HEK293 (cell line): ENCODE measurements at regions not wholly inside any gene's neighbourhood (a gene's known extent, or its start where the extent isn't known, plus 50 kb on each side); places are given as distances from the start of the nearest gene placed in this dataset.
A peak's percentile ranks its signal among the peaks of the same experiment; 100 is the strongest.

Experiments used
- BCL11A ChIP-seq: fragments of 450-650 bp; formaldehyde crosslinking; IDR thresholded peaks from 2 replicates; pipeline ENCODE4 v1.5.1; 2016; ENCODE audit warnings: low read depth, missing biosample characterization, missing genetic modification characterization
- BCL11B ChIP-seq: fragments of 450-650 bp; formaldehyde crosslinking; IDR thresholded peaks from 2 replicates; pipeline ENCODE4 v1.5.1; 2016; ENCODE audit warnings: low read depth, missing biosample characterization, missing genetic modification characterization
- GLI2 ChIP-seq: fragments of 450-650 bp; formaldehyde crosslinking; IDR thresholded peaks from 2 replicates; pipeline ENCODE4; 2017; ENCODE audit warnings: missing biosample characterization, missing genetic modification characterization, low read depth, borderline replicate concordance
- PRDM1 ChIP-seq: fragments of 450-650 bp; formaldehyde crosslinking; IDR thresholded peaks from 2 replicates; pipeline ENCODE4; 2016; ENCODE audit warnings: missing biosample characterization, missing genetic modification characterization
- TCF7L2 ChIP-seq: IDR thresholded peaks from 2 replicates; pipeline ENCODE4 v1.6.1; 2011; ENCODE audit warnings: low read depth, mild to moderate bottlenecking, inconsistent platforms, low read length, moderate library complexity, borderline replicate concordance
- ZNF292 ChIP-seq: fragments of 450-650 bp; formaldehyde crosslinking; IDR thresholded peaks from 2 replicates; pipeline ENCODE4 v1.5.1; 2016; ENCODE audit warnings: low read depth, missing biosample characterization, missing genetic modification characterization, borderline replicate concordance
- ZNF311 ChIP-seq: fragments of 450-650 bp; formaldehyde crosslinking; IDR thresholded peaks from 2 replicates; pipeline ENCODE4 v1.5.1; 2017; ENCODE audit warnings: missing biosample characterization, missing genetic modification characterization, borderline replicate concordance
- ZNF335 ChIP-seq: fragments of 450-650 bp; formaldehyde crosslinking; conservative IDR thresholded peaks from 2 replicates; pipeline ENCODE4 v1.5.1; 2016; ENCODE audit warnings: missing biosample characterization, missing genetic modification characterization
- ZNF501 ChIP-seq: fragments of 450-650 bp; formaldehyde crosslinking; IDR thresholded peaks from 2 replicates; pipeline ENCODE4 v1.5.1; 2016; ENCODE audit warnings: missing biosample characterization, missing genetic modification characterization
- ZNF623 ChIP-seq: fragments of 450-650 bp; formaldehyde crosslinking; IDR thresholded peaks from 2 replicates; pipeline ENCODE4 v1.5.1; 2016; ENCODE audit warnings: missing biosample characterization, missing genetic modification characterization
- ZNF629 ChIP-seq: fragments of 450-650 bp; formaldehyde crosslinking; IDR thresholded peaks from 2 replicates; pipeline ENCODE4 v1.5.1; 2017; ENCODE audit warnings: missing biosample characterization, missing genetic modification characterization
- ZNF664 ChIP-seq: fragments of 450-650 bp; formaldehyde crosslinking; IDR thresholded peaks from 2 replicates; pipeline ENCODE4 v1.5.1; 2016; ENCODE audit warnings: missing biosample characterization, missing genetic modification characterization
- ZNF768 ChIP-seq: fragments of 450-650 bp; formaldehyde crosslinking; IDR thresholded peaks from 2 replicates; pipeline ENCODE4 v1.5.1; 2018; ENCODE audit warnings: missing biosample characterization, mild to moderate bottlenecking, missing genetic modification characterization
- ZNF830 ChIP-seq: fragments of 450-650 bp; IDR thresholded peaks from 2 replicates; pipeline ENCODE4 v1.5.0; 2018; ENCODE audit warnings: missing biosample characterization, missing genetic modification characterization, low read depth, mild to moderate bottlenecking, moderate library complexity
- TF ChIP-seq, protein P1 (sequence below): fragments of 450-650 bp; formaldehyde crosslinking; IDR thresholded peaks from 2 replicates; pipeline ENCODE4 v1.5.1; 2017; ENCODE audit warnings: missing biosample characterization, missing genetic modification characterization
- TF ChIP-seq, protein P2 (sequence below): fragments of 450-650 bp; formaldehyde crosslinking; IDR thresholded peaks from 2 replicates; pipeline ENCODE4 v1.5.1; 2016; ENCODE audit warnings: missing biosample characterization, missing genetic modification characterization, low read depth
- TF ChIP-seq, protein P3 (sequence below): fragments of 450-650 bp; formaldehyde crosslinking; IDR thresholded peaks from 2 replicates; pipeline ENCODE4 v1.5.1; 2016; ENCODE audit warnings: missing biosample characterization, missing genetic modification characterization
- TF ChIP-seq, protein P4 (sequence below): fragments of 450-650 bp; IDR thresholded peaks from 2 replicates; pipeline ENCODE4 v1.5.1; 2018; ENCODE audit warnings: missing biosample characterization, missing genetic modification characterization
- TF ChIP-seq, protein P5 (sequence below): fragments of 450-650 bp; formaldehyde crosslinking; IDR thresholded peaks from 2 replicates; pipeline ENCODE4 v1.5.1; 2017; ENCODE audit warnings: missing biosample characterization, missing genetic modification characterization
- TF ChIP-seq, protein P6 (sequence below): fragments of 450-650 bp; formaldehyde crosslinking; IDR thresholded peaks from 2 replicates; pipeline ENCODE4 v1.5.1; 2016; ENCODE audit warnings: missing biosample characterization, missing genetic modification characterization, low read depth
- TF ChIP-seq, protein P7 (sequence below): fragments of 450-650 bp; formaldehyde crosslinking; IDR thresholded peaks from 2 replicates; pipeline ENCODE4 v1.5.0; 2017; ENCODE audit warnings: missing biosample characterization, missing genetic modification characterization, borderline replicate concordance
- TF ChIP-seq, protein P8 (sequence below): fragments of 450-650 bp; IDR thresholded peaks from 2 replicates; pipeline ENCODE4 v1.5.1; 2018; ENCODE audit warnings: missing biosample characterization, mild to moderate bottlenecking, missing genetic modification characterization

DNA sequence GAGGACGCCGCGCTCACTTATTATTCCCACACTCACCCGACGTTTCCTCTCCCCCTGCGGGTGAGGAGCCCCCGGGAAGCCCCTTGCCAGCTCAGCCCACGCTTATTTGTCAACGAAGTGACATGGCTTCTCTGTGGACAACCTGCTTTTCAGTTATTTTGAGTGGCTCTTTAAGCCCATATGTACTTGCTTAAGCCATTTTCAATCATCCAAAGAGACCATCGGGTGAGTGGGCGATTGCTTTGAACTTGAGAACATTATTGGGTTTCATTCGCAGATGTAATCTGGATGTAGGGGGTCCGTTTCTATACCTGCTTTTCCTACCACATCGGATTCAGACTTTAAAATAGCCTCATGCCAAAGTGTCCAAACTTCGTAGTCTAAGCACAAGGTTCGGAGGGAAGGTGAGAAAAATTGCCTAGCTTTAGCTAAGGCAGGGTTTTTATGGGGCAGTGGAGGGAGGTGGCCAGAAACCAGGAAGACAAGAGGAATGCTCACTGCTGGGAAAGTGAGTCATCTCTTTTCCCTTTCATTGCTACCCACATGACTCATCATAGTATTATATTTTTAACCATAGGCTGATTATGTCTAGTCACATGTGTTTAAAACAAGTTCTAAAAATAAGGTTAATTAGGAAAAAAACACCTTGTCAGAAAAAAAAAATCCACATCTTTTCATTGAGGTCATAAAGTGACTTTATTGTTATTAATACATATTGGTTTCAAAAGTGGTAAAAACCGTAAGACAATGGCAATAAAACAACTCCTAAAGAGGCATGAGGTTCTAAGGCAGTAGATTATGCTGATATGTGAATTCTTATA, 773.1 kb upstream of the NR2F2 start (continued):
- TF ChIP-seq GLI2 (tag by site-specific recombination): no peak
- peak; percentile 84 for TF ChIP-seq ZNF629 (tag by site-specific recombination)
- peak; percentile 44; the same call in 1 of the 2 replicates for TF ChIP-seq BCL11B (tag by site-specific recombination)
- peak; percentile 70 for TF ChIP-seq PRDM1 (tag by site-specific recombination)
- TF ChIP-seq ZNF335 (tag by site-specific recombination): peak; percentile 74
- no peak for TF ChIP-seq ZNF311 (tag by site-specific recombination)
- TF ChIP-seq, protein P1, sequence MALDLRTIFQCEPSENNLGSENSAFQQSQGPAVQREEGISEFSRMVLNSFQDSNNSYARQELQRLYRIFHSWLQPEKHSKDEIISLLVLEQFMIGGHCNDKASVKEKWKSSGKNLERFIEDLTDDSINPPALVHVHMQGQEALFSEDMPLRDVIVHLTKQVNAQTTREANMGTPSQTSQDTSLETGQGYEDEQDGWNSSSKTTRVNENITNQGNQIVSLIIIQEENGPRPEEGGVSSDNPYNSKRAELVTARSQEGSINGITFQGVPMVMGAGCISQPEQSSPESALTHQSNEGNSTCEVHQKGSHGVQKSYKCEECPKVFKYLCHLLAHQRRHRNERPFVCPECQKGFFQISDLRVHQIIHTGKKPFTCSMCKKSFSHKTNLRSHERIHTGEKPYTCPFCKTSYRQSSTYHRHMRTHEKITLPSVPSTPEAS: no peak
- TF ChIP-seq, protein P2, sequence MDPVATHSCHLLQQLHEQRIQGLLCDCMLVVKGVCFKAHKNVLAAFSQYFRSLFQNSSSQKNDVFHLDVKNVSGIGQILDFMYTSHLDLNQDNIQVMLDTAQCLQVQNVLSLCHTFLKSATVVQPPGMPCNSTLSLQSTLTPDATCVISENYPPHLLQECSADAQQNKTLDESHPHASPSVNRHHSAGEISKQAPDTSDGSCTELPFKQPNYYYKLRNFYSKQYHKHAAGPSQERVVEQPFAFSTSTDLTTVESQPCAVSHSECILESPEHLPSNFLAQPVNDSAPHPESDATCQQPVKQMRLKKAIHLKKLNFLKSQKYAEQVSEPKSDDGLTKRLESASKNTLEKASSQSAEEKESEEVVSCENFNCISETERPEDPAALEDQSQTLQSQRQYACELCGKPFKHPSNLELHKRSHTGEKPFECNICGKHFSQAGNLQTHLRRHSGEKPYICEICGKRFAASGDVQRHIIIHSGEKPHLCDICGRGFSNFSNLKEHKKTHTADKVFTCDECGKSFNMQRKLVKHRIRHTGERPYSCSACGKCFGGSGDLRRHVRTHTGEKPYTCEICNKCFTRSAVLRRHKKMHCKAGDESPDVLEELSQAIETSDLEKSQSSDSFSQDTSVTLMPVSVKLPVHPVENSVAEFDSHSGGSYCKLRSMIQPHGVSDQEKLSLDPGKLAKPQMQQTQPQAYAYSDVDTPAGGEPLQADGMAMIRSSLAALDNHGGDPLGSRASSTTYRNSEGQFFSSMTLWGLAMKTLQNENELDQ (tag by site-specific recombination): no peak
- TF ChIP-seq BCL11A (tag by site-specific recombination): peak; percentile 30; the same call in 1 of the 2 replicates
- TF ChIP-seq, protein P3, sequence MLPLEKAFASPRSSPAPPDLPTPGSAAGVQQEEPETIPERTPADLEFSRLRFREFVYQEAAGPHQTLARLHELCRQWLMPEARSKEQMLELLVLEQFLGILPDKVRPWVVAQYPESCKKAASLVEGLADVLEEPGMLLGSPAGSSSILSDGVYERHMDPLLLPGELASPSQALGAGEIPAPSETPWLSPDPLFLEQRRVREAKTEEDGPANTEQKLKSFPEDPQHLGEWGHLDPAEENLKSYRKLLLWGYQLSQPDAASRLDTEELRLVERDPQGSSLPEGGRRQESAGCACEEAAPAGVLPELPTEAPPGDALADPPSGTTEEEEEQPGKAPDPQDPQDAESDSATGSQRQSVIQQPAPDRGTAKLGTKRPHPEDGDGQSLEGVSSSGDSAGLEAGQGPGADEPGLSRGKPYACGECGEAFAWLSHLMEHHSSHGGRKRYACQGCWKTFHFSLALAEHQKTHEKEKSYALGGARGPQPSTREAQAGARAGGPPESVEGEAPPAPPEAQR (tag by site-specific recombination): no peak
- TF ChIP-seq ZNF501 (tag by site-specific recombination): no peak
- no peak for TF ChIP-seq ZNF664
- TF ChIP-seq ZNF768 (tag by site-specific recombination): no peak
- TF ChIP-seq, protein P4, sequence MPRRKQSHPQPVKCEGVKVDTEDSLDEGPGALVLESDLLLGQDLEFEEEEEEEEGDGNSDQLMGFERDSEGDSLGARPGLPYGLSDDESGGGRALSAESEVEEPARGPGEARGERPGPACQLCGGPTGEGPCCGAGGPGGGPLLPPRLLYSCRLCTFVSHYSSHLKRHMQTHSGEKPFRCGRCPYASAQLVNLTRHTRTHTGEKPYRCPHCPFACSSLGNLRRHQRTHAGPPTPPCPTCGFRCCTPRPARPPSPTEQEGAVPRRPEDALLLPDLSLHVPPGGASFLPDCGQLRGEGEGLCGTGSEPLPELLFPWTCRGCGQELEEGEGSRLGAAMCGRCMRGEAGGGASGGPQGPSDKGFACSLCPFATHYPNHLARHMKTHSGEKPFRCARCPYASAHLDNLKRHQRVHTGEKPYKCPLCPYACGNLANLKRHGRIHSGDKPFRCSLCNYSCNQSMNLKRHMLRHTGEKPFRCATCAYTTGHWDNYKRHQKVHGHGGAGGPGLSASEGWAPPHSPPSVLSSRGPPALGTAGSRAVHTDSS (tag by site-specific recombination): no peak
- no peak for TF ChIP-seq ZNF292 (tag by site-specific recombination)
- TF ChIP-seq, protein P5, sequence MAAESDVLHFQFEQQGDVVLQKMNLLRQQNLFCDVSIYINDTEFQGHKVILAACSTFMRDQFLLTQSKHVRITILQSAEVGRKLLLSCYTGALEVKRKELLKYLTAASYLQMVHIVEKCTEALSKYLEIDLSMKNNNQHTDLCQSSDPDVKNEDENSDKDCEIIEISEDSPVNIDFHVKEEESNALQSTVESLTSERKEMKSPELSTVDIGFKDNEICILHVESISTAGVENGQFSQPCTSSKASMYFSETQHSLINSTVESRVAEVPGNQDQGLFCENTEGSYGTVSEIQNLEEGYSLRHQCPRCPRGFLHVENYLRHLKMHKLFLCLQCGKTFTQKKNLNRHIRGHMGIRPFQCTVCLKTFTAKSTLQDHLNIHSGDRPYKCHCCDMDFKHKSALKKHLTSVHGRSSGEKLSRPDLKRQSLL (tag by site-specific recombination): no peak
- TF ChIP-seq ZNF830: no peak
- peak; percentile 88 for TF ChIP-seq TCF7L2
- TF ChIP-seq, protein P6, sequence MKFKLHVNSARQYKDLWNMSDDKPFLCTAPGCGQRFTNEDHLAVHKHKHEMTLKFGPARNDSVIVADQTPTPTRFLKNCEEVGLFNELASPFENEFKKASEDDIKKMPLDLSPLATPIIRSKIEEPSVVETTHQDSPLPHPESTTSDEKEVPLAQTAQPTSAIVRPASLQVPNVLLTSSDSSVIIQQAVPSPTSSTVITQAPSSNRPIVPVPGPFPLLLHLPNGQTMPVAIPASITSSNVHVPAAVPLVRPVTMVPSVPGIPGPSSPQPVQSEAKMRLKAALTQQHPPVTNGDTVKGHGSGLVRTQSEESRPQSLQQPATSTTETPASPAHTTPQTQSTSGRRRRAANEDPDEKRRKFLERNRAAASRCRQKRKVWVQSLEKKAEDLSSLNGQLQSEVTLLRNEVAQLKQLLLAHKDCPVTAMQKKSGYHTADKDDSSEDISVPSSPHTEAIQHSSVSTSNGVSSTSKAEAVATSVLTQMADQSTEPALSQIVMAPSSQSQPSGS (tag by site-specific recombination): peak; percentile 48; the same call in 1 of the 2 replicates
- TF ChIP-seq, protein P7, sequence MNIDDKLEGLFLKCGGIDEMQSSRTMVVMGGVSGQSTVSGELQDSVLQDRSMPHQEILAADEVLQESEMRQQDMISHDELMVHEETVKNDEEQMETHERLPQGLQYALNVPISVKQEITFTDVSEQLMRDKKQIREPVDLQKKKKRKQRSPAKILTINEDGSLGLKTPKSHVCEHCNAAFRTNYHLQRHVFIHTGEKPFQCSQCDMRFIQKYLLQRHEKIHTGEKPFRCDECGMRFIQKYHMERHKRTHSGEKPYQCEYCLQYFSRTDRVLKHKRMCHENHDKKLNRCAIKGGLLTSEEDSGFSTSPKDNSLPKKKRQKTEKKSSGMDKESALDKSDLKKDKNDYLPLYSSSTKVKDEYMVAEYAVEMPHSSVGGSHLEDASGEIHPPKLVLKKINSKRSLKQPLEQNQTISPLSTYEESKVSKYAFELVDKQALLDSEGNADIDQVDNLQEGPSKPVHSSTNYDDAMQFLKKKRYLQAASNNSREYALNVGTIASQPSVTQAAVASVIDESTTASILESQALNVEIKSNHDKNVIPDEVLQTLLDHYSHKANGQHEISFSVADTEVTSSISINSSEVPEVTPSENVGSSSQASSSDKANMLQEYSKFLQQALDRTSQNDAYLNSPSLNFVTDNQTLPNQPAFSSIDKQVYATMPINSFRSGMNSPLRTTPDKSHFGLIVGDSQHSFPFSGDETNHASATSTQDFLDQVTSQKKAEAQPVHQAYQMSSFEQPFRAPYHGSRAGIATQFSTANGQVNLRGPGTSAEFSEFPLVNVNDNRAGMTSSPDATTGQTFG (tag by site-specific recombination): no peak
- TF ChIP-seq, protein P8, sequence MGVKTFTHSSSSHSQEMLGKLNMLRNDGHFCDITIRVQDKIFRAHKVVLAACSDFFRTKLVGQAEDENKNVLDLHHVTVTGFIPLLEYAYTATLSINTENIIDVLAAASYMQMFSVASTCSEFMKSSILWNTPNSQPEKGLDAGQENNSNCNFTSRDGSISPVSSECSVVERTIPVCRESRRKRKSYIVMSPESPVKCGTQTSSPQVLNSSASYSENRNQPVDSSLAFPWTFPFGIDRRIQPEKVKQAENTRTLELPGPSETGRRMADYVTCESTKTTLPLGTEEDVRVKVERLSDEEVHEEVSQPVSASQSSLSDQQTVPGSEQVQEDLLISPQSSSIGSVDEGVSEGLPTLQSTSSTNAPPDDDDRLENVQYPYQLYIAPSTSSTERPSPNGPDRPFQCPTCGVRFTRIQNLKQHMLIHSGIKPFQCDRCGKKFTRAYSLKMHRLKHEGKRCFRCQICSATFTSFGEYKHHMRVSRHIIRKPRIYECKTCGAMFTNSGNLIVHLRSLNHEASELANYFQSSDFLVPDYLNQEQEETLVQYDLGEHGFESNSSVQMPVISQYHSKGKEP (tag by site-specific recombination): no peak
- no peak for TF ChIP-seq ZNF623
